Ramos (cell line): ENCODE measurements at regions not wholly inside any gene's neighbourhood (a gene's known extent, or its start where the extent isn't known, plus 50 kb on each side); places are given as distances from the start of the nearest gene placed in this dataset.
"Not testable (repeated sequence)": the region's sequence is repeated elsewhere in the genome, so short reads cannot be mapped to it uniquely, and the experiment has no call there.

Experiments
- in situ Hi-C: fragments of 300-500 bp; cut with MboI; formaldehyde crosslinking; loops from one replicate; pipeline ENCODE4 v1.14.3; 2022; ENCODE audit warnings: low sequenced_read_pairs; ENCODE audit not compliant: unreplicated experiment

- in situ Hi-C loops, result not testable (repeated sequence)
Observed at GRCh38 chr4:23944556-23944955, 54.7 kb upstream of the PPARGC1A start.

GRCh38 chr4:23943478-23943877 lies 53.6 kb upstream of the PPARGC1A start:
- in situ Hi-C loops, result no loop called here

DNA sequence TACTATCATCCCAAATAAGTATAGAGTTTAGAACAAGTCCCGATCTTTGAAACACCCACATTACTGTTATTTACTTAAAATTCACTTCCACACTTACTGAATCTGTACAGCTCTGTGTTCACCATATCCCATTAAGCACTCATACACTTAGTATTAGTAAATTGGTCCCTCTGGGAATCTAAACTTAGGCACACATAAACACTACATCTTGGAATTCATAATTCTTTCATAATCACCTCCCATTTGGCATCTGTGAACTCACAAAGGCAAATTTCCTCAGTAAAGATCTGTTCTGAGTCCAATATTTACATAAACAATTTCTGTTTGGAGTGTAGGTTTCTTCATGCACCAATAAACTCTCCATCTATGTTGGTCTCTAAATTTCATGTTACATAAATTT lies 52.6 kb upstream of the PPARGC1A start:
- in situ Hi-C loops, result no loop called here
